ENCODE measurements at regions not wholly inside any gene's neighbourhood (a gene's known extent, or its start where the extent isn't known, plus 50 kb on each side); places are given as distances from the start of the nearest gene placed in this dataset.

GRCh38 chr3:36258421-36258820 lies 121.9 kb upstream of the STAC start:
- peak; percentile 3 for DNase-seq (ENCODE audit: low read depth)
- CTCF ChIA-PET = no interaction called here

GRCh38 chr3:36259580-36259979 lies 120.7 kb upstream of the STAC start:
- ChIA-PET POLR2A (no interaction called here), CTCF (interaction anchor here (0.9 kb wide), 1 partner anchor 266 kb away, joined by 6 read pairs; no protein-coding TSS in a partner anchor)
- Histone ChIP-seq H3K4me3 (ENCODE audit: low read depth, low read length) (no peak overlapping the region), H3K36me3 (ENCODE audit: control insufficient read depth, insufficient read depth, low read length) (no peaks in the 10 kb centered on the region), H3K27me3 (ENCODE audit: control insufficient read depth, insufficient read depth, low read length) (no peaks in the 10 kb centered on the region)
- no peak for TF ChIP-seq CTCF (IDR thresholded peaks at IDR 0.05; ENCODE audit: insufficient read depth, low read depth, low read length)
- no peak for DNase-seq (ENCODE audit: low read depth)

More at GRCh38 chr3:36258421-36258820, 121.9 kb upstream of the STAC start:
- POLR2A ChIA-PET = no interaction called here
- H3K4me3 ChIP-seq (ENCODE audit: low read depth, low read length) = no peak overlapping the region
- TF ChIP-seq CTCF (IDR thresholded peaks at IDR 0.05; ENCODE audit: insufficient read depth, low read depth, low read length) = no peak
- no peaks in the 10 kb centered on the region for H3K36me3 ChIP-seq (ENCODE audit: control insufficient read depth, insufficient read depth, low read length)
- no peaks in the 10 kb centered on the region for H3K27me3 ChIP-seq (ENCODE audit: control insufficient read depth, insufficient read depth, low read length)

- Histone ChIP-seq H3K36me3 (ENCODE audit: control insufficient read depth, insufficient read depth, low read length) (no peaks in the 10 kb centered on the region), H3K4me3 (ENCODE audit: low read depth, low read length) (no peak overlapping the region), H3K27me3 (ENCODE audit: control insufficient read depth, insufficient read depth, low read length) (no peaks in the 10 kb centered on the region)
- ChIA-PET CTCF (no interaction called here), POLR2A (no interaction called here)
- no peak for DNase-seq (ENCODE audit: low read depth)
- TF ChIP-seq CTCF (IDR thresholded peaks at IDR 0.05; ENCODE audit: insufficient read depth, low read depth, low read length) = no peak
Measured at GRCh38 chr3:36269274-36269673, 111.0 kb upstream of the STAC start.

GRCh38 chr3:36282766-36283165 lies 97.5 kb upstream of the STAC start:
- no peak overlapping the region for H3K4me3 ChIP-seq (ENCODE audit: low read depth, low read length)
- no peak for DNase-seq (ENCODE audit: low read depth)
- POLR2A ChIA-PET = no interaction called here
- CTCF ChIA-PET = no interaction called here
- TF ChIP-seq CTCF (IDR thresholded peaks at IDR 0.05; ENCODE audit: insufficient read depth, low read depth, low read length) = no peak
- no peaks in the 10 kb centered on the region for H3K27me3 ChIP-seq (ENCODE audit: control insufficient read depth, insufficient read depth, low read length)
- H3K36me3 ChIP-seq (ENCODE audit: control insufficient read depth, insufficient read depth, low read length) = no peaks in the 10 kb centered on the region

- ChIA-PET POLR2A (no interaction called here), CTCF (no interaction called here)
- TF ChIP-seq CTCF (IDR thresholded peaks at IDR 0.05; ENCODE audit: insufficient read depth, low read depth, low read length) = no peak
- Histone ChIP-seq H3K27me3 (ENCODE audit: control insufficient read depth, insufficient read depth, low read length) (no peaks in the 10 kb centered on the region), H3K4me3 (ENCODE audit: low read depth, low read length) (no peak overlapping the region), H3K36me3 (ENCODE audit: control insufficient read depth, insufficient read depth, low read length) (no peaks in the 10 kb centered on the region)
- no peak for DNase-seq (ENCODE audit: low read depth)
Measured at GRCh38 chr3:36295296-36295695, 85.0 kb upstream of the STAC start.
